GM12892 (cell line): ENCODE measurements at regions not wholly inside any gene's neighbourhood (a gene's known extent, or its start where the extent isn't known, plus 50 kb on each side); places are given as distances from the start of the nearest gene placed in this dataset.

Experiments
- DNase-seq: peaks from one replicate; pipeline ENCODE4 v3.0.0; 2011; ENCODE audit not compliant: insufficient read length
- FAIRE-seq: peaks from 2 replicates; lab custom pipeline; 2011; peaks lifted over from hg19 to GRCh38; lab: Jason Lieb, UNC
- POLR2A ChIP-seq: IDR thresholded peaks from 2 replicates; pipeline ENCODE4 v1.6.1; 2011; ENCODE audit warnings: low read depth, low read length, control low read depth
- POLR2AphosphoS5 ChIP-seq: IDR thresholded peaks from 2 replicates; pipeline ENCODE4 v1.6.1; 2011; ENCODE audit warnings: low read depth, low read length, control low read depth
- TAF1 ChIP-seq: IDR thresholded peaks from 2 replicates; pipeline ENCODE4 v1.6.1; 2011; ENCODE audit warnings: low read depth, mild to moderate bottlenecking, control low read depth, low read length, borderline replicate concordance

DNA sequence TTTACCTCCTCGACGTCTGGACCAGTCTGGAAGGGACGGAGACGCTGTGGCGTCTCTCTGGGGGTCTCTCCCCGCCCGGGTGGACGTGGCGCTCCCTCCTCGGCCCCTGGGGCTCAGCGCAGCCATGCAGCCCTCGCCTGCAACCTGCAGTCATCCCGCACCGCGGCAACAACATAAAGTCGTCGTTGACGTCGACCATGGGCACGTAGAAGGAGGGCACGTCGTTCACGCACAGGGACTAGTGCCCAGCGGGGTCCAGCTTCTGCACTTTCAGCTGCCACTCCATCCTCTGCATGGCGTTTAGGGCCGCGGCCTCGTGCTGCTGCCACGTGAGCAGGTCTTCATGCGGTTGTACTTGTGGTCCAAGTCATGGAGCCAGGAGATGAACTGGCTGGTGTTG is 889.6 kb upstream of the LRRTM1 start:
- no peak for FAIRE-seq
- DNase-seq = no peak
- TF ChIP-seq POLR2A = no peak
- TF ChIP-seq TAF1 = no peak
- no peak for TF ChIP-seq POLR2AphosphoS5

GRCh38 chr2:81181845-81182244 is 877.3 kb upstream of the LRRTM1 start:
- no peak for TF ChIP-seq POLR2A
- TF ChIP-seq TAF1 = no peak
- no peak for TF ChIP-seq POLR2AphosphoS5
- no peak for FAIRE-seq
- no peak for DNase-seq

- FAIRE-seq = no peak
- no peak for TF ChIP-seq POLR2A
- no peak for TF ChIP-seq POLR2AphosphoS5
- TF ChIP-seq TAF1 = no peak
- no peak for DNase-seq
Measured at GRCh38 chr2:81171447-81171846, 866.9 kb upstream of the LRRTM1 start.

- TF ChIP-seq POLR2AphosphoS5 (no peak), POLR2A (no peak), TAF1 (no peak)
- FAIRE-seq = no peak
- no peak for DNase-seq
Measured at GRCh38 chr2:81163583-81163982, 859.0 kb upstream of the LRRTM1 start.

DNA sequence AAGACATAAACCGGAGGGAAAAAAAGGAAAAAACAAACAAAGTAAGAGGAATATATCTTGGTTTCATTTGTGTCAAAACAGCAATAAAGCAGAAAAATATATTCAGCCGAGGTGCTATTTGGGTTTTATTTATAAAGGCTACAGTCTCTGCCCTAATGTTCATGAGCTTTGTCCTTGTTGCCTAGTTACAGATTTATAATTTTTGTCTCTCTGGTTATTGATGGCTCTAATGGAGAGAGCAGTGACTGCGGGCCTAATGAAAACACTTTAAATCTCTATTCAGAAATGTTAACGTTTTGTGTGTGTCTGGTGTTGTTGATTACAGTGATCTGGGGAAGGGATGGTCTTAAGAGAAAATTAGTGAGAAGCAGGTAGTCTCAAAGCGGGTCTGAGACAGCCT is 854.0 kb upstream of the LRRTM1 start:
- FAIRE-seq = no peak
- no peak for DNase-seq
- TF ChIP-seq TAF1 = no peak
- no peak for TF ChIP-seq POLR2A
- TF ChIP-seq POLR2AphosphoS5 = no peak

- DNase-seq = no peak
- TF ChIP-seq TAF1 (no peak), POLR2AphosphoS5 (no peak), POLR2A (no peak)
- no peak for FAIRE-seq
Measured at GRCh38 chr2:81148323-81148722, 843.8 kb upstream of the LRRTM1 start.

GRCh38 chr2:81136296-81136695 is 831.7 kb upstream of the LRRTM1 start:
- FAIRE-seq (no peak), DNase-seq (no peak)
- TF ChIP-seq TAF1 = no peak
- no peak for TF ChIP-seq POLR2A
- TF ChIP-seq POLR2AphosphoS5 = no peak

DNA sequence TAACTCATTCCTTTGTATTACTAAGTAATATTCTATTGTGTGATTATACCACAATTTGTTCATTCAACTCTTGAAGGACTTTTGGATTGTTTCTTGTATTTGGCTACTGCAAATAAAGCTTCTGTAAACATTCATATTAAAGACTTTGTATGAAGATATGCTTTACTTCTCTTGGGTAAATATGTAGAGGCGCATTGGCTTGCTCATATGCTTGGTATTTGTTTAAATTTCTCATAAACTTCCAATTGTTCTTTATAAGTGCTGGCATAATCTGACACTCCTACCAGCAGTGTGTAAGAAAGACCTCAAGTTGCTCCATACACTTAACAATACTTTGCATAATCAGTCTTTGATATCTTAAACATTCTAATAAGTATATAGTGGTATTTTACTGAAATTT is 792.8 kb upstream of the LRRTM1 start:
- no peak for TF ChIP-seq POLR2AphosphoS5
- no peak for FAIRE-seq

GRCh38 chr2:81093031-81093430 is 788.5 kb upstream of the LRRTM1 start:
- no peak for FAIRE-seq
- DNase-seq = no peak
- TF ChIP-seq TAF1 = no peak
- no peak for TF ChIP-seq POLR2AphosphoS5
- TF ChIP-seq POLR2A = no peak

More for the DNA sequence above, 792.8 kb upstream of the LRRTM1 start:
- DNase-seq = no peak

DNA sequence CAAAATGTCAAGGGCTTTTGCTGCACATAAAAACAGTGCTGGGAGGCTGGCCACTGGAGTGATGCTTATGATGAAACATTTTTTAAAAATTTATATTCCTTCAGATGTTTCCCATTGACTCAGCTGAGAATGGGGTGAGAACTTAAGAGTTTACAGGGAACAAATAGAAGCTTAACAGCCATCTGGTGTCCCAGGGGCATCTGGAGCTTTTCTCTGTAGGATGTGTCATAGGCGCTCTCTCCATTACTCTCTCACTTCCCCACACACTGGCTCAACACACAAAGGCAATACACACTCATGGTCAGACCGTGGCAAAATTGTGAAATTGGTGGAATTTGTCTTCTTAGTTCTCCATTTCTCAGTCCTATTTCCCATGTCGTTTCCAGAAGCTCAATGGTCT is 783.1 kb upstream of the LRRTM1 start:
- no peak for FAIRE-seq
- DNase-seq = no peak
- TF ChIP-seq TAF1 (no peak), POLR2A (no peak), POLR2AphosphoS5 (no peak)

DNA sequence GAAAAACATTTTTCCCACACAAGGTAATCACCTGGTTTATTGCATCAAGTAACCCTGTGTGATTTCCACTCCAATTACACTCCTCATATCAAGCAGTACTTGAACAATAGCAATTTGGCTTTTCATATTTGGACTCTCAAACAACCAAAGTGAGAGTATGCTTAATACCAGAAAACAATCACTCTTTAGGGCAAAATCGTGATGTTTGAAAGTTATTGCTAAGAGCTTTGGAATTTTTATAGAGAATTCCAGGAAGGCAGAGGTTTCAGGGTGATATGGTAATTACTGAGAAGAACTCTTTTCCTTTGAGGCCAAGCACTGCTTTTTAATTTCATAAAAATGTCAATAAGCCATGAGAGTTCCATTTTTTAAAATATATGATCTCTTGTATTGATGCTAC is 779.5 kb upstream of the LRRTM1 start:
- TF ChIP-seq POLR2AphosphoS5 = no peak
- no peak for TF ChIP-seq POLR2A
- no peak for DNase-seq
- FAIRE-seq = no peak

GRCh38 chr2:81078631-81079030 is 774.1 kb upstream of the LRRTM1 start:
- no peak for TF ChIP-seq TAF1
- no peak for FAIRE-seq
- DNase-seq = no peak

GRCh38 chr2:81078102-81078501 is 773.5 kb upstream of the LRRTM1 start:
- FAIRE-seq (no peak), DNase-seq (no peak)
- TF ChIP-seq TAF1 = no peak
- TF ChIP-seq POLR2AphosphoS5 = no peak
- no peak for TF ChIP-seq POLR2A

- DNase-seq (no peak), FAIRE-seq (no peak)
- TF ChIP-seq TAF1 = no peak
Measured at GRCh38 chr2:81077396-81077795, 772.8 kb upstream of the LRRTM1 start.
